HT-29 (cell line): ENCODE measurements at regions not wholly inside any gene's neighbourhood (a gene's known extent, or its start where the extent isn't known, plus 50 kb on each side); places are given as distances from the start of the nearest gene placed in this dataset.

ENCODE experiments used
- DNase-seq: peaks from one replicate; pipeline ENCODE4 v3.0.0-alpha.2; 2015; ENCODE audit warnings: low spot score

GRCh38 chr10:130656187-130656575, 520.0 kb downstream of the GLRX3 start:
- DNase-seq = no peak

GRCh38 chr10:130656582-130657133, 520.5 kb downstream of the GLRX3 start:
- no peak for DNase-seq

GRCh38 chr10:130658687-130659290, 522.6 kb downstream of the GLRX3 start:
- no peak for DNase-seq

- DNase-seq = no peak
Measured at GRCh38 chr10:130659528-130659927, 523.3 kb downstream of the GLRX3 start.

- no peak for DNase-seq
Measured at GRCh38 chr10:130660266-130660665, 524.1 kb downstream of the GLRX3 start.

GRCh38 chr10:130661419-130661818, 525.2 kb downstream of the GLRX3 start:
- DNase-seq = no peak

- no peak for DNase-seq
Measured at GRCh38 chr10:130662775-130663174, 526.6 kb downstream of the GLRX3 start.

- DNase-seq = no peak
Measured at GRCh38 chr10:130664526-130664925, 528.3 kb downstream of the GLRX3 start.

GRCh38 chr10:130666215-130666614, 530.0 kb downstream of the GLRX3 start:
- DNase-seq = no peak

- DNase-seq = peak; percentile 52
Measured at GRCh38 chr10:130686689-130687300, 550.6 kb downstream of the GLRX3 start.

- no peak for DNase-seq
Measured at GRCh38 chr10:130687566-130687965, 551.4 kb downstream of the GLRX3 start.

GRCh38 chr10:130689743-130690626, 553.8 kb downstream of the GLRX3 start:
- no peak for DNase-seq

GRCh38 chr10:130691776-130692175, 555.6 kb downstream of the GLRX3 start:
- DNase-seq = no peak

GRCh38 chr10:130696870-130697269, 560.7 kb downstream of the GLRX3 start:
- no peak for DNase-seq

GRCh38 chr10:130707389-130707979, 571.3 kb downstream of the GLRX3 start:
- DNase-seq = no peak

- DNase-seq = no peak
Measured at GRCh38 chr10:130708465-130709070, 572.4 kb downstream of the GLRX3 start.

GRCh38 chr10:130709415-130709814, 573.2 kb downstream of the GLRX3 start:
- DNase-seq = no peak

- DNase-seq = no peak
Measured at GRCh38 chr10:130711072-130711471, 574.9 kb downstream of the GLRX3 start.

- no peak for DNase-seq
Measured at GRCh38 chr10:130713135-130713534, 576.9 kb downstream of the GLRX3 start.

- DNase-seq = no peak
Measured at GRCh38 chr10:130713731-130714130, 577.5 kb downstream of the GLRX3 start.

GRCh38 chr10:130714742-130715467, 578.7 kb downstream of the GLRX3 start:
- DNase-seq = no peak
